ENCODE measurements at regions not wholly inside any gene's neighbourhood (a gene's known extent, or its start where the extent isn't known, plus 50 kb on each side); places are given as distances from the start of the nearest gene placed in this dataset.

- no peak for DNase-seq
- Mint-ChIP-seq H3K9me3 (ENCODE audit: insufficient read depth) (no peaks in the 10 kb centered on the region), H3K27ac (no peak overlapping the region), H3K4me1 (no peaks in the 10 kb centered on the region), H3K27me3 (peaks cover 11% of the 10 kb centered on the region), H3K4me3 (no peak overlapping the region)
- POLR2A ChIA-PET: no interaction called here
- CTCF ChIA-PET: no interaction called here
- no peak for ATAC-seq (ENCODE audit: low read depth)
- TF ChIP-seq EZH2 (IDR thresholded peaks at IDR 0.05; ENCODE audit: borderline replicate concordance, insufficient read depth, low read depth, low read length, poor library complexity, severe bottlenecking): no peak
- TF ChIP-seq CTCF (IDR thresholded peaks at IDR 0.05): no peak
- Histone ChIP-seq H3K27ac (ENCODE audit: low read length in 2 of 2) (no peak overlapping the region), H3K79me2 (ENCODE audit: control insufficient read depth, insufficient read depth, low read length) (no peaks in the 10 kb centered on the region), H4K20me1 (ENCODE audit: control insufficient read depth, insufficient read depth, low read length, poor library complexity, severe bottlenecking) (no peaks in the 10 kb centered on the region), H3K9ac (ENCODE audit: low read length) (no peak overlapping the region), H3K27me3 (replicated peaks in 1 of 4; ENCODE audit: control extremely low read depth in 1 of 4, control insufficient read depth in 3 of 4, insufficient read depth in 4 of 4, low read length in 3 of 4) (no peaks in the 10 kb centered on the region), H3K4me2 (replicated peaks; ENCODE audit: low read depth, low read length, poor library complexity, severe bottlenecking) (no peak overlapping the region), H3K4me3 (ENCODE audit: control extremely low read depth in 1 of 5, extremely low read depth in 1 of 5, insufficient read depth in 1 of 5, low read depth in 2 of 5, low read length in 4 of 5) (no peak overlapping the region), H2AFZ (ENCODE audit: insufficient read depth, low read depth, low read length, poor library complexity, severe bottlenecking) (no peak overlapping the region), H3K4me1 (ENCODE audit: control insufficient read depth in 2 of 2, insufficient read depth in 2 of 2, low read length in 2 of 2) (no peaks in the 10 kb centered on the region), H3K36me3 (replicated peaks in 1 of 2; ENCODE audit: control extremely low read depth in 1 of 2, control insufficient read depth in 1 of 2, extremely low read depth in 1 of 2, insufficient read depth in 2 of 2, low read length in 1 of 2) (no peaks in the 10 kb centered on the region), H3K9me3 (ENCODE audit: control extremely low read depth in 1 of 3, control insufficient read depth in 2 of 3, insufficient read depth in 1 of 3, low read length in 2 of 3) (no peaks in the 10 kb centered on the region)
- intact Hi-C loops (cut with micrococcal nuclease): no loop called here
- 97% methylated on average over 4 of the region's 4 CpGs for WGBS (ENCODE audit: insufficient coverage)
These were observed 111.7 kb upstream of the MAF start for GRCh38 chr16:79712276-79712675.

DNA sequence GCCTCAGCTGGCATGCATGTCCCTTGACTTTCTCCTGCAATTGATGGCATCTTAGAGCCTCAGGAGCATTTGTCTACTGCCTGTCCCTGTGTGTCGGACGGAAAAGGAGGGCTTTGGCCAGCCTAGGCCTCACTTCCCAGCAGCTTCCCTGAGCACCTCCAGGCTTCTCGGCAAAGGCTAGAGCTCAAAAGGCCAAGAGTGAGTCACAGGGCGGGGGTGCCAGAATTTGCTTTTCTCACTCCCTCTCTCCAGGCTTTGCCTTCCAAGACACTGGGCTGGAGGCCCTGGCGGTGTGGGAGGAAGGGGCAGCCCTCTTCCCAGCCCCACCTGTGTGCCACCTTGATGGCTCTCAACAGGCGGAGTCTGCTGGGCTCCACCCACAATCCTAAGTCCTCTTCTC is 107.3 kb upstream of the MAF start:
- Histone ChIP-seq H3K9me3 (ENCODE audit: control extremely low read depth in 1 of 3, control insufficient read depth in 2 of 3, insufficient read depth in 1 of 3, low read length in 2 of 3) (no peaks in the 10 kb centered on the region), H3K4me3 (ENCODE audit: control extremely low read depth in 1 of 5, extremely low read depth in 1 of 5, insufficient read depth in 1 of 5, low read depth in 2 of 5, low read length in 4 of 5) (no peak overlapping the region), H3K27ac (ENCODE audit: low read length in 2 of 2) (no peak overlapping the region), H3K79me2 (ENCODE audit: control insufficient read depth, insufficient read depth, low read length) (no peaks in the 10 kb centered on the region), H3K4me2 (replicated peaks; ENCODE audit: low read depth, low read length, poor library complexity, severe bottlenecking) (no peak overlapping the region), H3K9ac (ENCODE audit: low read length) (no peak overlapping the region), H3K36me3 (replicated peaks in 1 of 2; ENCODE audit: control extremely low read depth in 1 of 2, control insufficient read depth in 1 of 2, extremely low read depth in 1 of 2, insufficient read depth in 2 of 2, low read length in 1 of 2) (no peaks in the 10 kb centered on the region), H4K20me1 (ENCODE audit: control insufficient read depth, insufficient read depth, low read length, poor library complexity, severe bottlenecking) (no peaks in the 10 kb centered on the region), H3K4me1 (ENCODE audit: control insufficient read depth in 2 of 2, insufficient read depth in 2 of 2, low read length in 2 of 2) (no peaks in the 10 kb centered on the region), H2AFZ (ENCODE audit: insufficient read depth, low read depth, low read length, poor library complexity, severe bottlenecking) (no peak overlapping the region), H3K27me3 (replicated peaks in 1 of 4; ENCODE audit: control extremely low read depth in 1 of 4, control insufficient read depth in 3 of 4, insufficient read depth in 4 of 4, low read length in 3 of 4) (no peaks in the 10 kb centered on the region)
- DNase-seq: no peak
- ChIA-PET CTCF (no interaction called here), POLR2A (no interaction called here)
- ATAC-seq (ENCODE audit: low read depth): no peak
- Mint-ChIP-seq H3K9me3 (ENCODE audit: insufficient read depth) (no peaks in the 10 kb centered on the region), H3K4me1 (no peaks in the 10 kb centered on the region), H3K27ac (no peak overlapping the region), H3K27me3 (no peaks in the 10 kb centered on the region), H3K4me3 (no peak overlapping the region)
- WGBS (ENCODE audit: insufficient coverage): 89% methylated on average over 6 of the region's 6 CpGs
- intact Hi-C loops (cut with micrococcal nuclease): no loop called here
- TF ChIP-seq CTCF (IDR thresholded peaks at IDR 0.05): no peak
- no peak for TF ChIP-seq EZH2 (IDR thresholded peaks at IDR 0.05; ENCODE audit: borderline replicate concordance, insufficient read depth, low read depth, low read length, poor library complexity, severe bottlenecking)
